NCI-H1417 treated with DMSO at 0.1 percent for 48 hours (cell line): ENCODE measurements at regions not wholly inside any gene's neighbourhood (a gene's known extent, or its start where the extent isn't known, plus 50 kb on each side); places are given as distances from the start of the nearest gene placed in this dataset.

Experiments
- DNase-seq: peaks from one replicate; lab custom pipeline; 2025; lab: John Stamatoyannopoulos, UW

GRCh38 chr1:30638086-30638485 lies 85.3 kb downstream of the MATN1 start:
- DNase-seq: no peak

- DNase-seq: peak; percentile 31
These were observed 86.0 kb downstream of the MATN1 start for GRCh38 chr1:30637183-30637980.

GRCh38 chr1:30636621-30637020 lies 86.8 kb downstream of the MATN1 start:
- no peak for DNase-seq

- no peak for DNase-seq
These were observed 87.9 kb downstream of the MATN1 start for GRCh38 chr1:30635391-30635975.

GRCh38 chr1:30634507-30634906 lies 88.9 kb downstream of the MATN1 start:
- no peak for DNase-seq

DNA sequence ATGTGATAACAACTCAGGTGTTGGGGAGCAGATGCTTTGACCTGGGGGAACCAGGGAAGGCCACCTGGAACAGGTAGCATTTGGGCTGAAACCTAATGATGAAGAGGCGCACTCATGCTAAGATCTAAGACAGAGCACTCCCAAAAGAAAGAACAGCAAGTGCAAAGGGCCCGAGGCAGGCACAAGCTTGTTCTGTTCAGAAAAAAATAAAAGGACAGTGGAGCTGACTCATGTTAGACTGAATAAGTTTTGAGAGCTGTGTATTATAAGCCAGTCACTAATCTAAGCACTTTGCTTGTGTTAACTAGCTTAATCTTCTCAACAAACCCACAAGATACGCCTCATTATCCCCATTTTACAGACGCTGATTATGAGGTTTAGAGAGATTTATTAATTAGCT lies 90.1 kb downstream of the MATN1 start:
- DNase-seq: no peak

GRCh38 chr1:30632481-30632880 lies 90.9 kb downstream of the MATN1 start:
- no peak for DNase-seq

DNA sequence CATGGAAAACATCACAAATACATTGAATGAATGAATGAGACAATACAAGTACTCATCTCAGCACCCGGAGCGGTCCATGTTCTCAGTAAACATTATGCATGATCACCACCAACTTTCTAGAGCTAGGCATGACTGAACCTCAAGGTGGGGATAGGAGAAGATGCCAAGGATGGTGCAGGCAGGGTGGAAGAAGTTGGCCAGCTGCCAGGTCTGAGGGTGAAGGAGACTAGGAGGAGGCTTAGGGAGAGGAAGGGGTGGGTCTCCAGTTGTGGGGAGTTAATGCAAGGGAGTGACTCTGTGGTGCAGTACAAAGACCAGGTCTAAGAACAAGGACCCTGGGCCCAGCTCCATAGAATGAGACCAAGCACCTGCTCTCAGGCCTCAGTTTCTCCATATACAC lies 91.7 kb downstream of the MATN1 start:
- DNase-seq: no peak

- DNase-seq: no peak
These were observed 93.9 kb downstream of the MATN1 start for GRCh38 chr1:30629501-30629900.

DNA sequence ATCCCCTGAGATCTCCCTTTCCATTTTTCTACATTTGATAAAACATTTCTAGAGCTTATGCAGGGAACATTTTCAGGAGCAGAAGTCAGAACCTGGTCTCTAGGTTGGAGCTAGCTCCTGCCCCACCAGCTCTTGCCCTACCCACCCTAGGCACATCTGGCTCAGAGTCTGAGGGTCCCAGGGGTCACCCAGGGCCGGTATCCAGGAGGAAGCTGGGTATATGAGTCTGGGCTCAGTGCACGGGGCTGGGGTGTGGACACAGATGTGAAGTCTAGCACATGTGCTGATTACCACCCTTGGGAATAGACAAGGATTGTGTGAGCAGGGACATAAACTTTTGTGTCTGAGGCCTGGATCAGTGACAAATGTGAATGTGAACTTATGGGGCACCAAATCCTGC lies 95.4 kb downstream of the MATN1 start:
- no peak for DNase-seq

DNA sequence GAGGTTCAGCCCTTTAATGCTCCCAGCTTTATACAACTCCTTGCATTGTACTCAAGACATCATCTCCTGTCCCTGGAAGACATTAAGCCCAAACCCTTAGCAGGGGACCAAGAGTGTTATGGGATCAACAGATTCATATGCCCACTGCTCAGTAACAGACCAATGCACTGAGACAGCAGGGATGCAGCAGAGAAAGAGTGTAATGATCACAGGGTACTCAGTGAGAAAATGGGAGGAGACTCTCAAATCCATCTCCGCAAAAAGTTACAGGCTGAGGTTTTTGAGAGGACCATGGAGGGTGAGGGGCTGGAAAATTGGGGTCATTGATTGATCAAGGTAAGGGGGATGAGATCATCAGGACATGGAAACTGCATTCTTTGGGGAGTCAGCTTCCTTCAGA lies 96.2 kb downstream of the MATN1 start:
- no peak for DNase-seq

DNA sequence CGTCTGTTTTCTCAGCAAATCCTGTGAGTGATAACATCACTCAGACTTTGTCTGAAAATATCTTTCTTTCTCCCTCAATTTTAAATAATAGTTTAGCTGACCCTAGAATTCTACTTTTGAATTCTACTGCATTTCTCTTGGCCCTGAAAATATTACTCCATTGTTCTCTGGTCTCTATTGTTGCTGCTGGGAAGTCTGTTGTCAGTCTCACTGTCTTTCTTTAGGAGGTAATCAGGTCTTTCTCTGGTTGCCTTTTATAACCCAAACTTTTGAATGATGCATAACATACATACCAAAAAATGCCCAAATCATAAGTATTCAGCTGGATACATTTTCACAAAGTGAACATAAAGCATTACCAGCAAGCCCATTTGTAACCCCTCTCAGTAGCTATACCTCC lies 100.0 kb downstream of the MATN1 start:
- no peak for DNase-seq

- no peak for DNase-seq
These were observed 103.8 kb downstream of the MATN1 start for GRCh38 chr1:30619619-30620018.

- DNase-seq: no peak
These were observed 105.0 kb downstream of the MATN1 start for GRCh38 chr1:30618335-30618747.

DNA sequence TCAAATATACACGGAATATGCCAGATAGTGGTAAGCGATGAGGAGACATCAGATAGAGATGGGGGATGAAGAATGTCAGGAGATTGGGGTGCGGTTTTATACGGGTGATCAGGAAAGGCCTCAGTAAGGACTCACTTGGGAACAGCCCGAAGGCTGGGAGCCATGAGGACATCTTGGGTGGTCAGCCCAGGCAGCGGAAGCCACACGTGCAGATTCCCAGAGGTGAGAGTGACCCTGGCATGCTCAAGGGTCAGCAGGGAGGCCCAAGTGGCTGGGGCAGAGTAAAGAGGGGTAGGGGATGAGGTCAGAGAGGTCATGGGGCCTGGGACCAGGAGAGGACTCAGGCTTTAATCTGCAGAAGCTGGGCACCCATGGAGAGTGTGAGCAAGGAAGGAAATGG lies 106.6 kb downstream of the MATN1 start:
- DNase-seq: no peak

- DNase-seq: no peak
These were observed 107.4 kb downstream of the MATN1 start for GRCh38 chr1:30615816-30616590.

DNA sequence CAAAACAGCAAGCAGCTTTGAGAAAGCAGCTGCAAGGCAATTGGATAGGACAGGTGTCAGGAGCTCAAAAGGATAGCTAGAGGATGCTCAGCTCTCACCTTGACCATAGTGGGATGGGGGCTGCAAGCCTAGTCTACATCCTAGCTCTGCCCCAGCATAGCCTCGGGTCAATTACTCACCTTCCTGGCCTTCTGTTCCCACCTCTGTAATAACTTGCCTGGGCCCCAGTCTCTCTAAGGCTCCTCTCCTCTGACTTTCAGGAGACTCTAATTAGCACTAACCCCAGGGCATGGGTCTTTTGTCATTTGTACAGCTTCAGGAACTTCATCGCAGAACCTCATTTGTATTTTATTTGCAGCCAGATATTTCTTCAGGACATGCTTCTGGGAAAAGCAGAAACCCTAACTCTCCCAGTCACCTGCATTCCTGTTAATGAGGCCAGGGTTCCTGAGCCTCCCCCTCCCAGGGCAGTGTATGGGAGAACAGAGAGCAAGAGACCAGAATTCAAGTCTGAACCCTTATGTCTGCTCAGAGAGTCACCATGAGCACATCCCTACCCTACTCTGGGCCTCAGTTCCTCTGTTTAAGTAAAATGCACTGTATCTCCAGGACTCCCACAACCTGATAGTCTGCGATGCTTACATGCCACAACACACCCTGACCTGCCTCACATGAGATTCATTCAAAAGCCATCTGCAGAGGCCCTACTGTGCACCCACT lies 108.1 kb downstream of the MATN1 start:
- DNase-seq: no peak

GRCh38 chr1:30613188-30613587 lies 110.2 kb downstream of the MATN1 start:
- no peak for DNase-seq

- no peak for DNase-seq
These were observed 110.8 kb downstream of the MATN1 start for GRCh38 chr1:30612536-30613065.

- no peak for DNase-seq
These were observed 111.6 kb downstream of the MATN1 start for GRCh38 chr1:30611741-30612309.

DNA sequence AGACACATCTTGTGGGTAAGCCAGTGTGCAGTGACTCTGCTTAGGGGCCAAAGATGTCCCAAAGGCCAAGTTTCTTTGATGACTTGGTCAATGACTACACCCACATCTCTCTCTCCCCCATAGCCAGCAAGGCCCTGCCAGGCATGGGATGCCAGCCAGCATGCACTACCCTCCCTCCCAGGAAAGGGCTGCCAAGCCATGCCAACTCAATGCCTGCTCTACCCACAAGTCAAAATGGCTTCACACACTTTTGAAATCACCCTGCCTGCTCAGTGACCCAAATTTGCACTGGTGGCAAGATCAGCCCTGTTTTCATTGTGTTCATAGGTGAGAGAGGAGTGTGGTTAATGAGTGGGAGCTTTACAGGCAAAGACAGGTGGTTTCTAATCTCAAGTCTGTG lies 112.5 kb downstream of the MATN1 start:
- DNase-seq: no peak

DNA sequence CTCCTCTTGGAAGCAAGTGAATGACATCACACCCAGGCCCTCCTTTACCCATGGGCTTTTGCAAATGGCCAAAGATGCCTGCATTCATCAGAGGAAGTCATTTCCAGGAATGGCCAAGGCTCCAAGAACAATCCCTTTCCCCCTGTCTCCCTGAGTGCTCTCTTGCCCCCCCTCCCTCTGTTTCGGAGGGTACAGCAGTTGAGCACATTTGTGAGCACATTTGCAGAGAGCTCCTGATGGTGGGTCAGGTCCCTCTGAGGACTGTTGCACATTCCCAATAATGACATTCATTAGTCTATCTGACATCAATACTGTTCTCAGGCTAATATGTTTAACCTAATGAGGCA lies 113.4 kb downstream of the MATN1 start:
- no peak for DNase-seq
